ENCODE measurements at regions not wholly inside any gene's neighbourhood (a gene's known extent, or its start where the extent isn't known, plus 50 kb on each side); places are given as distances from the start of the nearest gene placed in this dataset.

GRCh38 chr5:92504346-92504745 is 1076.7 kb downstream of the NR2F1-AS1 start:
- no peak for DNase-seq (ENCODE audit: low read depth)

- no peak for DNase-seq (ENCODE audit: low read depth)
Measured at GRCh38 chr5:92500752-92501151, 1080.3 kb downstream of the NR2F1-AS1 start.

GRCh38 chr5:92496545-92496944 is 1084.5 kb downstream of the NR2F1-AS1 start:
- no peak for DNase-seq (ENCODE audit: low read depth)

- DNase-seq (ENCODE audit: low read depth) = peak; percentile 5
Measured at GRCh38 chr5:92494508-92494907, 1086.5 kb downstream of the NR2F1-AS1 start.

GRCh38 chr5:92492908-92493307 is 1088.1 kb downstream of the NR2F1-AS1 start:
- DNase-seq (ENCODE audit: low read depth) = no peak

GRCh38 chr5:92484484-92484883 is 1096.5 kb downstream of the NR2F1-AS1 start:
- DNase-seq (ENCODE audit: low read depth) = no peak

GRCh38 chr5:92472981-92473566 is 1090.0 kb upstream of the ARRDC3 start:
- DNase-seq (ENCODE audit: low read depth) = no peak

- no peak for DNase-seq (ENCODE audit: low read depth)
Measured at GRCh38 chr5:92471861-92472260, 1088.7 kb upstream of the ARRDC3 start.

- no peak for DNase-seq (ENCODE audit: low read depth)
Measured at GRCh38 chr5:92470770-92471169, 1087.7 kb upstream of the ARRDC3 start.

- no peak for DNase-seq (ENCODE audit: low read depth)
Measured at GRCh38 chr5:92468295-92468694, 1085.2 kb upstream of the ARRDC3 start.

GRCh38 chr5:92467695-92468094 is 1084.6 kb upstream of the ARRDC3 start:
- DNase-seq (ENCODE audit: low read depth) = no peak

- DNase-seq (ENCODE audit: low read depth) = no peak
Measured at GRCh38 chr5:92460505-92460904, 1077.4 kb upstream of the ARRDC3 start.

- DNase-seq (ENCODE audit: low read depth) = no peak
Measured at GRCh38 chr5:92459654-92460053, 1076.5 kb upstream of the ARRDC3 start.

GRCh38 chr5:92455011-92455410 is 1071.9 kb upstream of the ARRDC3 start:
- DNase-seq (ENCODE audit: low read depth) = no peak

GRCh38 chr5:92444888-92445287 is 1061.8 kb upstream of the ARRDC3 start:
- no peak for DNase-seq (ENCODE audit: low read depth)

GRCh38 chr5:92435781-92436180 is 1052.7 kb upstream of the ARRDC3 start:
- no peak for DNase-seq (ENCODE audit: low read depth)

- DNase-seq (ENCODE audit: low read depth) = no peak
Measured at GRCh38 chr5:92429646-92430045, 1046.5 kb upstream of the ARRDC3 start.

GRCh38 chr5:92428415-92428814 is 1045.3 kb upstream of the ARRDC3 start:
- no peak for DNase-seq (ENCODE audit: low read depth)

GRCh38 chr5:92424785-92425426 is 1041.8 kb upstream of the ARRDC3 start:
- DNase-seq (ENCODE audit: low read depth) = no peak

- no peak for DNase-seq (ENCODE audit: low read depth)
Measured at GRCh38 chr5:92421942-92422341, 1038.8 kb upstream of the ARRDC3 start.

- DNase-seq (ENCODE audit: low read depth) = no peak
Measured at GRCh38 chr5:92421196-92421595, 1038.1 kb upstream of the ARRDC3 start.

GRCh38 chr5:92419261-92419660 is 1036.1 kb upstream of the ARRDC3 start:
- no peak for DNase-seq (ENCODE audit: low read depth)

GRCh38 chr5:92418341-92418740 is 1035.2 kb upstream of the ARRDC3 start:
- DNase-seq (ENCODE audit: low read depth) = peak; percentile 47

- peak; percentile 52 for DNase-seq (ENCODE audit: low read depth)
Measured at GRCh38 chr5:92409134-92409533, 1026.0 kb upstream of the ARRDC3 start.
